Neural progenitor cell (in vitro differentiated cells): ENCODE measurements at regions not wholly inside any gene's neighbourhood (a gene's known extent, or its start where the extent isn't known, plus 50 kb on each side); places are given as distances from the start of the nearest gene placed in this dataset.

Experiments used
- CTCF ChIP-seq: fragments of 200-600 bp; sonication (generic); IDR thresholded peaks from 2 replicates; pipeline ENCODE4 v1.5.1; 2017; ENCODE audit warnings: antibody characterized with exemption, mild to moderate bottlenecking
- EZH2 ChIP-seq: fragments of 200-600 bp; sonication (generic); IDR thresholded peaks from 2 replicates; pipeline ENCODE4 v1.6.1; 2017; ENCODE audit warnings: antibody characterized with exemption, mild to moderate bottlenecking, moderate library complexity
- EZH2phosphoT487 ChIP-seq: fragments of 200-600 bp; sonication (generic); IDR thresholded peaks from 2 replicates; pipeline ENCODE4 v1.6.1; 2017; ENCODE audit warnings: antibody characterized with exemption

- no peak for TF ChIP-seq CTCF
- no peak for TF ChIP-seq EZH2
- TF ChIP-seq EZH2phosphoT487, result no peak
Measured at GRCh38 chr21:40952551-40953323, 105.8 kb upstream of the DSCAM start.
